CD14-positive monocyte (primary cell): ENCODE measurements at regions not wholly inside any gene's neighbourhood (a gene's known extent, or its start where the extent isn't known, plus 50 kb on each side); places are given as distances from the start of the nearest gene placed in this dataset.

Experiments used
- DNase-seq, 3 donors: peaks; one replicate each; pipeline ENCODE4 v3.0.0-alpha.2; 2011 to 2022
- H2AFZ ChIP-seq: 2 replicates; pipeline ENCODE4 v1.6.0; 2012; ENCODE audit warnings: mild to moderate bottlenecking, low read depth, low read length, inconsistent platforms; ENCODE audit not compliant: insufficient read depth, poor library complexity, severe bottlenecking
- H3K27ac ChIP-seq, 2 donors: 1 replicate in 1 of 2; 2 replicates in 1 of 2; pipeline ENCODE4 v1.5.1; 2012 to 2013; ENCODE audit warnings: low read length in 2 of 2, control low read depth in 1 of 2, inconsistent platforms in 1 of 2, low read depth in 1 of 2, mild to moderate bottlenecking in 1 of 2
- H3K27me3 ChIP-seq, 2 donors: one replicate each; pipeline versions ENCODE4 v1.6.0 to v1.6.1; 2011 to 2013; ENCODE audit warnings: low read length in 2 of 2; ENCODE audit not compliant: control insufficient read depth in 2 of 2, insufficient read depth in 2 of 2
- H3K36me3 ChIP-seq, 2 donors: replicated peaks in 1 of 2; 1 replicate in 1 of 2; 2 replicates in 1 of 2; pipeline versions ENCODE4 v1.5.1 to v1.6.1; 2012 to 2013; ENCODE audit warnings: low read length in 2 of 2, control low read depth in 1 of 2, inconsistent platforms in 1 of 2, mild to moderate bottlenecking in 1 of 2; ENCODE audit not compliant: insufficient read depth in 2 of 2, control insufficient read depth in 1 of 2
- H3K4me1 ChIP-seq, 2 donors: 1 replicate in 1 of 2; 2 replicates in 1 of 2; pipeline versions ENCODE4 v1.5.1 to v1.6.1; 2012 to 2013; ENCODE audit warnings: low read length in 2 of 2, control low read depth in 1 of 2, inconsistent platforms in 1 of 2, mild to moderate bottlenecking in 1 of 2, moderate library complexity in 1 of 2; ENCODE audit not compliant: insufficient read depth in 2 of 2, control insufficient read depth in 1 of 2
- H3K4me2 ChIP-seq: replicated peaks from 2 replicates; pipeline ENCODE3; 2012; ENCODE audit warnings: low read length, moderate library complexity, mild to moderate bottlenecking; ENCODE audit not compliant: poor library complexity, severe bottlenecking; ENCODE audit errors: extremely low read depth
- H3K4me3 ChIP-seq, 3 experiments: fragments of 200-600 bp in 1 of 3; sonication (generic) in 1 of 3; replicated peaks in 1 of 3; 1 replicate in 2 of 3; 2 replicates in 1 of 3; pipeline ENCODE4 v1.5.1; 2011 to 2013; ENCODE audit warnings: low read length in 3 of 3, mild to moderate bottlenecking in 3 of 3, control low read depth in 2 of 3, low read depth in 2 of 3, inconsistent platforms in 1 of 3, moderate library complexity in 1 of 3
- H3K79me2 ChIP-seq: 2 replicates; pipeline ENCODE4 v1.6.0; 2012; ENCODE audit warnings: mild to moderate bottlenecking, control low read depth, inconsistent platforms, low read length, moderate library complexity; ENCODE audit not compliant: insufficient read depth
- H3K9ac ChIP-seq: 2 replicates; pipeline ENCODE4 v1.6.0; 2017; ENCODE audit warnings: low read length, mild to moderate bottlenecking; ENCODE audit not compliant: insufficient read depth, poor library complexity, severe bottlenecking
- H3K9me3 ChIP-seq, 2 donors: replicated peaks in 1 of 2; 1 replicate in 1 of 2; 2 replicates in 1 of 2; pipeline versions ENCODE4 v1.5.1 to v1.6.1; 2012 to 2013; ENCODE audit warnings: low read length in 2 of 2, control low read depth in 1 of 2; ENCODE audit not compliant: control insufficient read depth in 1 of 2, insufficient read depth in 1 of 2
- H4K20me1 ChIP-seq: 2 replicates; pipeline ENCODE4 v1.6.0; 2012; ENCODE audit warnings: mild to moderate bottlenecking, low read length, control low read depth, moderate library complexity; ENCODE audit not compliant: insufficient read depth
- H3K27ac Mint-ChIP-seq, 7 donors: one replicate each; pipeline ENCODE4 v1.8.0; 2020; ENCODE audit warnings: mild to moderate bottlenecking in 7 of 7, mixed read lengths in 7 of 7, moderate library complexity in 6 of 7, inconsistent platforms in 2 of 7
- H3K27me3 Mint-ChIP-seq, 3 donors: one replicate each; pipeline ENCODE4 v1.8.0; 2021 to 2022; ENCODE audit warnings: low read depth in 3 of 3, mild to moderate bottlenecking in 3 of 3, mixed read lengths in 3 of 3, moderate library complexity in 3 of 3, inconsistent platforms in 1 of 3
- H3K36me3 Mint-ChIP-seq, 2 donors: one replicate each; pipeline ENCODE4 v1.8.0; 2020; ENCODE audit warnings: mixed read lengths in 2 of 2, inconsistent platforms in 1 of 2, mild to moderate bottlenecking in 1 of 2
- H3K4me1 Mint-ChIP-seq: one replicate; pipeline ENCODE4 v1.8.0; 2020; ENCODE audit warnings: mild to moderate bottlenecking, mixed read lengths
- H3K4me3 Mint-ChIP-seq, 2 donors: one replicate each; pipeline ENCODE4 v1.8.0; 2020; ENCODE audit warnings: mild to moderate bottlenecking in 2 of 2, mixed read lengths in 2 of 2, moderate library complexity in 1 of 2
- H3K9me3 Mint-ChIP-seq, 7 donors: one replicate each; pipeline ENCODE4 v1.8.0; 2020 to 2022; ENCODE audit warnings: mixed read lengths in 7 of 7, mild to moderate bottlenecking in 6 of 7, moderate library complexity in 6 of 7, inconsistent platforms in 2 of 7
- WGBS: methylation state at CpG from one replicate; pipeline ENCODE4 v1.1.5; 2013; ENCODE audit warnings: missing lambda C conversion rate; ENCODE audit not compliant: insufficient coverage; 5-methylcytosine and 5-hydroxymethylcytosine counted together
- intact Hi-C, 2 donors: fragments of 100-400 bp; cut with micrococcal nuclease; formaldehyde crosslinking; loops; one replicate each; pipeline versions ENCODE4 v1.15.0 to v1.15.1; 2023
- TF ChIP-seq, protein P1 (sequence below): fragments of 200-600 bp; IDR thresholded peaks from one replicate; pipeline ENCODE4 v1.8.0; 2022; ENCODE audit warnings: antibody characterized with exemption, mild to moderate bottlenecking

DNA sequence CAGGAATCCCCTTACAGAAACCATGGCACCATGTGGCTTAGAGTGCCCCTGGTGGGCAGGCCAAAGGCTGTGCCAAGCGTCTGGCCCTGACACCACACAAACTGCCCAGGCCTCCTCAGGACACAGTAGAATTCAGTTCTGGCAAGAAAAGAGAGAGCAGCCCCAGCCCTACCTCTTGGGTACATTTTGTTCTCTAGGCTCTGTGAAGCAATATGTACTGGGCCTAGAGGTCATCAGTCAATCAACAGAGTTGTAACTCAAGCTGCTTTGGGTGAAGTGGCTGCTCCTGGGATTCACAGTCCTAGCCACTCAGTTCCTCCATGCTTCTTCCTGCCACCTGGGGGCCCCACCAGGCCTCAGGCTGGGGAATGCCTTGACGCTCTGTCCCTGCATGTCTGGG lies 158.1 kb upstream of the MAMLD1 start:
- H4K20me1 ChIP-seq, result no peaks in the 10 kb centered on the region
- H3K9ac ChIP-seq, result no peak overlapping the region
- TF ChIP-seq, protein P1, sequence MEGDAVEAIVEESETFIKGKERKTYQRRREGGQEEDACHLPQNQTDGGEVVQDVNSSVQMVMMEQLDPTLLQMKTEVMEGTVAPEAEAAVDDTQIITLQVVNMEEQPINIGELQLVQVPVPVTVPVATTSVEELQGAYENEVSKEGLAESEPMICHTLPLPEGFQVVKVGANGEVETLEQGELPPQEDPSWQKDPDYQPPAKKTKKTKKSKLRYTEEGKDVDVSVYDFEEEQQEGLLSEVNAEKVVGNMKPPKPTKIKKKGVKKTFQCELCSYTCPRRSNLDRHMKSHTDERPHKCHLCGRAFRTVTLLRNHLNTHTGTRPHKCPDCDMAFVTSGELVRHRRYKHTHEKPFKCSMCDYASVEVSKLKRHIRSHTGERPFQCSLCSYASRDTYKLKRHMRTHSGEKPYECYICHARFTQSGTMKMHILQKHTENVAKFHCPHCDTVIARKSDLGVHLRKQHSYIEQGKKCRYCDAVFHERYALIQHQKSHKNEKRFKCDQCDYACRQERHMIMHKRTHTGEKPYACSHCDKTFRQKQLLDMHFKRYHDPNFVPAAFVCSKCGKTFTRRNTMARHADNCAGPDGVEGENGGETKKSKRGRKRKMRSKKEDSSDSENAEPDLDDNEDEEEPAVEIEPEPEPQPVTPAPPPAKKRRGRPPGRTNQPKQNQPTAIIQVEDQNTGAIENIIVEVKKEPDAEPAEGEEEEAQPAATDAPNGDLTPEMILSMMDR, result no peak
- no peak overlapping the region for H3K27ac ChIP-seq
- no peaks in the 10 kb centered on the region for H3K79me2 ChIP-seq
- Mint-ChIP-seq H3K36me3 (peaks cover 0 to 2% of the 10 kb centered on the region in 2 donors), H3K9me3 (peaks cover 0 to 4% (median 2%) of the 10 kb centered on the region in 7 donors), H3K4me1 (peaks cover 26% of the 10 kb centered on the region), H3K4me3 (no peak overlapping the region), H3K27ac (peak overlapping the region in 1 of 7 donors; percentile 48), H3K27me3 (no peaks in the 10 kb centered on the region)
- H3K4me2 ChIP-seq, result no peak overlapping the region
- no peaks in the 10 kb centered on the region for H3K27me3 ChIP-seq
- H3K9me3 ChIP-seq, result no peaks in the 10 kb centered on the region
- no peak overlapping the region for H3K4me3 ChIP-seq
- peak in 1 of 3 donors; percentile 4 for DNase-seq
- WGBS, result no CpG with 5 or more reads among the region's 2 CpGs
- intact Hi-C loops, result loop anchor here in 1 of 2 donors (10.0 kb wide), 1 partner anchor 160 kb away; the partner anchor contains the start of gene MAMLD1
- H3K36me3 ChIP-seq, result no peaks in the 10 kb centered on the region
- no peak overlapping the region for H2AFZ ChIP-seq
- H3K4me1 ChIP-seq, result peaks cover 23 to 28% of the 10 kb centered on the region in 2 donors

DNA sequence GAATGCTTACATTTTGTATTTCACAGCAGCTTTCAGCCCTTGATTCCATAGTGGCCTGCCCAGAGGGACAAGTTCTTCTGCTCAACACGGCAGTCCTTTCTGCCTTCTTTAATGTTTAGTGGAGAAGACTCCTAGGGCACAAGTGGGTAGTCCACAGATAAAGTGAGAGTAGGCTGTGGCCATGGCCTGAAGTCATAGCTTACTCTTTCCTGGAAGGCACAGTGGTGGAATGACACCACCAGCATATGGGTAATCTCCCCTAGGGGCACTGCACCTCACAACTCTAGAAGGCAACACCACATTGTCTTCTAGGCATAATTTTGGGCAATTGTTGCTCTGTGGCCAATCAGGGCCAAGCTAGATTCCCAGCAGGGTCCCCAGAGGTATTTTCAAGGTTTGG lies 155.4 kb upstream of the MAMLD1 start:
- WGBS, result 100% methylated on average over 1 of the region's 1 CpG
- Mint-ChIP-seq H3K9me3 (no peaks in the 10 kb centered on the region), H3K27ac (peak overlapping the region in 1 of 7 donors; percentile 36), H3K36me3 (no peaks in the 10 kb centered on the region), H3K4me3 (no peak overlapping the region), H3K27me3 (peaks cover 0 to 2% (median 0%) of the 10 kb centered on the region in 3 donors), H3K4me1 (peaks cover 8% of the 10 kb centered on the region)
- no peak overlapping the region for H3K4me3 ChIP-seq
- TF ChIP-seq, protein P1, result no peak
- H3K36me3 ChIP-seq, result no peaks in the 10 kb centered on the region
- peaks cover 7% of the 10 kb centered on the region in 2 donors for H3K4me1 ChIP-seq
- no peak for DNase-seq
- H2AFZ ChIP-seq, result no peak overlapping the region
- H3K4me2 ChIP-seq, result no peak overlapping the region
- no peaks in the 10 kb centered on the region for H3K9me3 ChIP-seq
- H3K27me3 ChIP-seq, result no peaks in the 10 kb centered on the region
- no peaks in the 10 kb centered on the region for H4K20me1 ChIP-seq
- no peak overlapping the region for H3K27ac ChIP-seq
- H3K9ac ChIP-seq, result no peak overlapping the region
- intact Hi-C loops, result loop anchor here in 1 of 2 donors (10.0 kb wide), 1 partner anchor 157 kb away; the partner anchor contains the start of gene MAMLD1
- H3K79me2 ChIP-seq, result no peaks in the 10 kb centered on the region
